Fibroblast of mammary gland (primary cell): ENCODE measurements at regions not wholly inside any gene's neighbourhood (a gene's known extent, or its start where the extent isn't known, plus 50 kb on each side); places are given as distances from the start of the nearest gene placed in this dataset.
"Not testable (repeated sequence)": the region's sequence is repeated elsewhere in the genome, so short reads cannot be mapped to it uniquely, and the experiment has no call there.

Experiments
- DNase-seq: peaks from one replicate; pipeline ENCODE4 v3.0.0-alpha.2; 2010; ENCODE audit warnings: low read depth
- H3K4me3 ChIP-seq: 2 replicates; pipeline ENCODE4 v1.5.1; 2011; ENCODE audit warnings: low read depth, mild to moderate bottlenecking, low read length, moderate library complexity; ENCODE audit not compliant: control insufficient read depth
- TF ChIP-seq, protein P1 (sequence below): conservative IDR thresholded peaks from 2 replicates; pipeline ENCODE4 v1.5.1; 2011; ENCODE audit warnings: low read depth, low read length, inconsistent platforms; ENCODE audit not compliant: control insufficient read depth, insufficient read depth

DNA sequence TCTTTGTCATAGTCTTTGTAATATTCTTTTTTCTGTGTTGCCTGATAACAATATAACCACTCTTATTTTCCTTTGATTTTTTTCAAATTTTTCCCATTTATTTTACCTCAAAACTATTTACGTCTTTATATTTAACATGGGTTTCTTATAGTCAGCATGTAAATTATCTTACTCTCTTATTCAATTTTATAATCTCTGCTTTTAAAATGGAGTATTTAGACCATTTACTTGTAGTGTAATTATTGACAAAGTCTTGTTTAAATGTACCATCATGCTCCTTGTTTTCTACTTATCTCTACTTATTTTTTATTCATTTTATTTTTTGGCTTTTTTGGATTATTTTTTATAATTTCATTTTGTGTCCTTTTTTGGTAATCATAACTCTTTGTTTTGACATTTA, 476.5 kb upstream of the MAP3K7 start:
- H3K4me3 ChIP-seq: no peak overlapping the region
- no peak for DNase-seq
- TF ChIP-seq, protein P1, sequence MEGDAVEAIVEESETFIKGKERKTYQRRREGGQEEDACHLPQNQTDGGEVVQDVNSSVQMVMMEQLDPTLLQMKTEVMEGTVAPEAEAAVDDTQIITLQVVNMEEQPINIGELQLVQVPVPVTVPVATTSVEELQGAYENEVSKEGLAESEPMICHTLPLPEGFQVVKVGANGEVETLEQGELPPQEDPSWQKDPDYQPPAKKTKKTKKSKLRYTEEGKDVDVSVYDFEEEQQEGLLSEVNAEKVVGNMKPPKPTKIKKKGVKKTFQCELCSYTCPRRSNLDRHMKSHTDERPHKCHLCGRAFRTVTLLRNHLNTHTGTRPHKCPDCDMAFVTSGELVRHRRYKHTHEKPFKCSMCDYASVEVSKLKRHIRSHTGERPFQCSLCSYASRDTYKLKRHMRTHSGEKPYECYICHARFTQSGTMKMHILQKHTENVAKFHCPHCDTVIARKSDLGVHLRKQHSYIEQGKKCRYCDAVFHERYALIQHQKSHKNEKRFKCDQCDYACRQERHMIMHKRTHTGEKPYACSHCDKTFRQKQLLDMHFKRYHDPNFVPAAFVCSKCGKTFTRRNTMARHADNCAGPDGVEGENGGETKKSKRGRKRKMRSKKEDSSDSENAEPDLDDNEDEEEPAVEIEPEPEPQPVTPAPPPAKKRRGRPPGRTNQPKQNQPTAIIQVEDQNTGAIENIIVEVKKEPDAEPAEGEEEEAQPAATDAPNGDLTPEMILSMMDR: no peak

DNA sequence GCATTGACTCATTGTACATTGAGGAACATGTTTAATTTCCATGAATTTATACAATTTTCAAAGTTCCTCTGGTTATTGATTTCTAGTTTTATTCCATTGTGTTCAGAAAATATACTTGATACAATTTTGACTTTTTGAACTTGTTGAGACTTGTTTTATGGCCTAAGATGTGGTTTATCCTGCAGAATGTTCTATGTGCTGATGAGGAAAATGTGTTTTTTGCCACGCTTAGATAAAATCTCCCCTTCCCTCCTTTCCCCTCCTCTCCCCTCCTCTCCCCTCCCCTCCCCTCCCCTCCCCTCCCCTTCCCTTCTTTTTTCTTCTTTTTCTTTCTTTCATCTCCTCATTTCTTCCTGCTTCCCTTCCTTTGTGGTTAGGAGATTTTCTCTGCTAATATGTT, 470.8 kb upstream of the MAP3K7 start:
- no peak for DNase-seq
- H3K4me3 ChIP-seq: no peak overlapping the region
- TF ChIP-seq, protein P1: no peak

DNA sequence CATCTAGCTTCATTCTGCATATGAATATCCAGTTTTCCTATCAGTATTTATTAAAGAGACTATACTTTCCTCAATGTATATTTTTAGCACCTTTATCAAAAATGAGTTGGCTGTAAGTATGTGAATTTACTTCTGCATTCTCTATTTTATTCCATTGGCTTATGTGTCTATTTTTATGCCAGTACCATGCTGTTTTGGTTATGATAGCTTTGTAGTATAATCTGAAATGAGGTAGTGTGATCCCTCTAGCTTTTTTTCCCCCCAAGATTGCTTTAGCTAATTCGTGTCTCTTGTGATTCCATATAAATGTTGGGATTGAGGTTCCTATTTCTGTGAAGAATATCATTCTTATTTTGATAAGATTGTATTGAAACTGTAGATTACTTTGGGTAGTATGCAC, 469.1 kb upstream of the MAP3K7 start:
- no peak overlapping the region for H3K4me3 ChIP-seq
- no peak for DNase-seq
- TF ChIP-seq, protein P1: no peak

DNA sequence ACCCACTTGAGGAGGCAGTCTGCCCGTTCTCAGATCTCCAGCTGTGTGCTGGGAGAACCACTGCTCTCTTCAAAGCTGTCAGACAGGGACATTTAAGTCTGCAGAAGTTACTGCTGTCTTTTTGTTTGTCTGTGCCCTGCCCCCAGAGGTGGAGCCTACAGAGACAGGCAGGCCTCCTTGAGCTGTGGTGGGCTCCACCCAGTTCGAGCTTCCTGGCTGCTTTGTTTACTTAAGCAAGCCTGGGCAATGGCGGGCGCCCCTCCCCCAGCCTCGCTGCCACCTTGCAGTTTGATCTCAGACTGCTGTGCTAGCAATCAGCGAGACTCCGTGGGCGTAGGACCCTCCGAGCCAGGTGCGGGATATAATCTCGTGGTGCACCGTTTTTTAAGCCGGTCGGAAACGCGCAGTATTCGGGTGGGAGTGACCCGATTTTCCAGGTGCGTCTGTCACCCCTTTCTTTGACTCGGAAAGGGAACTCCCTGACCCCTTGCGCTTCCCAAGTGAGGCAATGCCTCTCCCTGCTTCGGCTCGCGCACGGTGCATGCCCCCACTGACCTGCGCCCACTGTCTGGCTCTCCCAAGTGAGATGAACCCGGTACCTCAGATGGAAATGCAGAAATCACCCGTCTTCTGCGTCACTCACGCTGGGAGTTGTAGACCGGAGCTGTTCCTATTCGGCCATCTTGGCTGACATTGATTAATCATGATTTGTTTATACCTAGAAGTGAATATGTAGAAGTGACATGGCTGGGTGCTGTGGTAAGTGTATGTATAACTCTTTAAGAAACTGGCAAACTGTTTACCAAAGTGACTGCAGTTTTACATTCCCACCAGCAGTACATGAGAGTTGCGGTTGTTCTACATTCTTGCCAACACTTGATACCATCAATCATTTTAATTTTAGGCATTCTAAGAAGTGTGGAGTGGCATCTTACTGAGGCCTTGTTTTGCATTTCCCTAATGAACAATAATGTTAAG, 465.9 kb upstream of the MAP3K7 start:
- DNase-seq, H3K4me3 ChIP-seq: not testable (repeated sequence)

DNA sequence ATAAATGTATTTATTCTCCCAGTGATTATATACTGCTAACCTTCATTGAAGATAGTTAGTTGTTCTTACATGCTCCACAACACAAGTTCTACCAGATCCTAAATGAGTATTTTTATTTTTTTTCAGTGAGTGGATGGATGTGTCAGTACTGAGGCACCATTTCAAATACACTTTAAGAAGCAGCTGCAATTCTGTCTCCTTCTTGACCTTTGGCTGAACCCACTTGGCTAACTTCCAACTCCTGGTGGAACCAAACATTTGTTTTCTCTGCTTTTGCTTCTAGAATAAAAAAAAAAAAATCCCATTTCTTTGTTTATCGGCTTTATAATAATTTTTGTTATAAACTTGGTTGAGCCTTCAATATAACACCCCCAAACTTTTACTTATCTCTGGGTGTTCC, 458.3 kb upstream of the MAP3K7 start:
- TF ChIP-seq, protein P1: no peak
- H3K4me3 ChIP-seq: no peak overlapping the region
- DNase-seq: no peak

DNA sequence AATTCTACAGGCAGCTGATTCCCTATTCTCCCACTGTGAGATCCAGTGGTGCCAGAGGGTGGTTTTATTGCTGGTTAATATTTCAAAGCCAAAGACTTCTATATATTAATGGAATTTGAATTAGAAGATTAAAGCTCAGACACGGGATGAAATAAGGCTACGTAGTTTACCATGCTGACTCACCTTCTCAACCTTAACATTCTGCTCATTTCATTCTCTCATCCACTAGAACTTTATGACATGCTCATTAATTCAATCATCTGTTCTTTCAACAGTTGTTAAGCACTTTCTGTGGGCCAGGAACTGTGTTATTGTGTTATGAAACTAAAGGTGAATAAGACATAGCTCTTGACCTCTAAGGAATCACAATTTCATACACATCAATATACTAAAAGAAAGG, 456.9 kb upstream of the MAP3K7 start:
- no peak for DNase-seq
- TF ChIP-seq, protein P1: no peak

DNA sequence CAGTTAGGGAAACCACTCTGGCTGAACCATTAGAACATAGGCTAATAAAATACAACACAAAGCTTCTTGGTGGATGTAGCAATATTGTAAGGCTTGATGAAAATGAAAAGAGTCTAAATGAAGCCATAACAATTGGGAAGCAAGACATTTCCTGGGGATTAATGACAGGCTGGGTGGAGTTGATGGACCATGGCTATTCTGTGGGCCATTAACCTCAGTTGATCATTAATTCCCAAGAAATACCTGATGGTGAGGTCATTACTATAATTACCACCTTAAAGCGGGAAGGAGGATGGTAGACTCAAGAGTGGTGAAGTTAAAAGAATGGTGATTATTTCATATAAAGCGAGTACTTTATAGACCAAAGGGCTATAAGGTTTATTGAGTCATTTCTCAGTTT, 455.8 kb upstream of the MAP3K7 start:
- H3K4me3 ChIP-seq: no peak overlapping the region
- TF ChIP-seq, protein P1: no peak
- DNase-seq: no peak

More for the DNA sequence above, 456.9 kb upstream of the MAP3K7 start:
- H3K4me3 ChIP-seq: no peak overlapping the region
